ENCODE measurements at regions not wholly inside any gene's neighbourhood (a gene's known extent, or its start where the extent isn't known, plus 50 kb on each side); places are given as distances from the start of the nearest gene placed in this dataset.

DNA sequence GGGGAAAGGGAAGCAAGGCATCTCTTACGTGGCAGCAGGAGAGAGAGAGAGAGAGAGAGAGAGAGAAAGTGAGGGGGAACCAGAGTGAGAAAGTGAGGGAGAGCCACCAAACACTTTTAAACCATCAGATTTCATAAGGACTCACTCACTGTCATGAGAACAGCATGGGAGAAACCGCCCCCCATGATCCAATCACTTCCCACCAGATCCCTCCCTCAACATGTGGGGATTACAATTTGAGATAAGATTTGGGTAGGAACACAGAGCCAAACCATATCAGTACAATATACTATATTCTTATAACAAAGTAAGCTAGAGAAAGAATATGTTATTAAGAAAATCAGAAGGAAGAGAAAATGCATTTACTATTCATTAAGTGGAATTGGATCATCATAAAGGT, 53.7 kb upstream of the PLXNC1 start:
- Histone ChIP-seq H3K9ac (ENCODE audit: extremely low read depth, insufficient read length, low read length) (no peak overlapping the region), H3K4ac (ENCODE audit: low read depth, low read length) (no peak overlapping the region), H3K4me1 (ENCODE audit: insufficient read depth, low read length) (0 out of 2 replicates have a peak, but pooled peaks cover 2% of the 10 kb centered on the region), H2BK15ac (ENCODE audit: low read depth, low read length) (no peak overlapping the region), H3K4me2 (ENCODE audit: insufficient read depth, insufficient read length, low read length) (no peak overlapping the region), H4K5ac (ENCODE audit: insufficient read length, low read depth, low read length) (no peak overlapping the region), H2AFZ (ENCODE audit: low read length) (no peak overlapping the region), H3T11ph (ENCODE audit: low read length) (no peak overlapping the region), H3K27ac (ENCODE audit: insufficient read length, low read depth, low read length) (no peak overlapping the region), H3K14ac (ENCODE audit: insufficient read depth, low read length) (no peak overlapping the region), H3K23me2 (ENCODE audit: insufficient read length, low read depth, low read length, poor library complexity, severe bottlenecking) (no peaks in the 10 kb centered on the region), H3K56ac (ENCODE audit: insufficient read length, low read depth, low read length) (no peak overlapping the region), H3K79me2 (ENCODE audit: insufficient read depth, low read length) (no peaks in the 10 kb centered on the region), H3K23ac (ENCODE audit: insufficient read length, low read depth, low read length) (no peak overlapping the region), H4K20me1 (ENCODE audit: control insufficient read depth, insufficient read depth, insufficient read length) (no peaks in the 10 kb centered on the region), H3K9me3 (ENCODE audit: control insufficient read depth, low read depth, low read length) (no peaks in the 10 kb centered on the region), H2BK12ac (ENCODE audit: insufficient read length, low read depth, low read length) (no peak overlapping the region), H4K91ac (ENCODE audit: insufficient read length, low read depth, low read length) (no peak overlapping the region), H3K27me3 (ENCODE audit: insufficient read depth, low read length) (no peaks in the 10 kb centered on the region), H4K8ac (replicated peaks; ENCODE audit: insufficient read length, low read depth, low read length) (no peak overlapping the region), H3K79me1 (ENCODE audit: insufficient read depth, low read depth, low read length, poor library complexity, severe bottlenecking) (no peaks in the 10 kb centered on the region), H2BK120ac (ENCODE audit: low read depth, low read length, poor library complexity, severe bottlenecking) (no peak overlapping the region), H2BK5ac (ENCODE audit: insufficient read length, low read length) (no peak overlapping the region), H2AK5ac (ENCODE audit: insufficient read length, low read length) (no peak overlapping the region), H2BK20ac (ENCODE audit: low read depth, low read length, poor library complexity, severe bottlenecking) (no peak overlapping the region), H3K18ac (ENCODE audit: insufficient read length, low read depth, low read length) (no peak overlapping the region)
- Mint-ChIP-seq H3K36me3 (ENCODE audit: insufficient read depth in 1 of 3, low read depth in 3 of 3) (no peaks in the 10 kb centered on the region), H3K9me3 (no peaks in the 10 kb centered on the region; a peak in 1 of 5 replicates), H3K27ac (no peak overlapping the region), H3K27me3 (ENCODE audit: low read depth) (peaks cover 12% of the 10 kb centered on the region), H3K4me3 (no peak overlapping the region), H3K4me1 (0 out of 4 replicates have a peak, but pooled peaks cover 0 to 5% of the 10 kb centered on the region in 2 experiments)
- no peak for DNase-seq
- TF ChIP-seq, protein P1, sequence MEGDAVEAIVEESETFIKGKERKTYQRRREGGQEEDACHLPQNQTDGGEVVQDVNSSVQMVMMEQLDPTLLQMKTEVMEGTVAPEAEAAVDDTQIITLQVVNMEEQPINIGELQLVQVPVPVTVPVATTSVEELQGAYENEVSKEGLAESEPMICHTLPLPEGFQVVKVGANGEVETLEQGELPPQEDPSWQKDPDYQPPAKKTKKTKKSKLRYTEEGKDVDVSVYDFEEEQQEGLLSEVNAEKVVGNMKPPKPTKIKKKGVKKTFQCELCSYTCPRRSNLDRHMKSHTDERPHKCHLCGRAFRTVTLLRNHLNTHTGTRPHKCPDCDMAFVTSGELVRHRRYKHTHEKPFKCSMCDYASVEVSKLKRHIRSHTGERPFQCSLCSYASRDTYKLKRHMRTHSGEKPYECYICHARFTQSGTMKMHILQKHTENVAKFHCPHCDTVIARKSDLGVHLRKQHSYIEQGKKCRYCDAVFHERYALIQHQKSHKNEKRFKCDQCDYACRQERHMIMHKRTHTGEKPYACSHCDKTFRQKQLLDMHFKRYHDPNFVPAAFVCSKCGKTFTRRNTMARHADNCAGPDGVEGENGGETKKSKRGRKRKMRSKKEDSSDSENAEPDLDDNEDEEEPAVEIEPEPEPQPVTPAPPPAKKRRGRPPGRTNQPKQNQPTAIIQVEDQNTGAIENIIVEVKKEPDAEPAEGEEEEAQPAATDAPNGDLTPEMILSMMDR (conservative IDR thresholded peaks at IDR 0.05): no peak
- whole genome bisulfite sequencing (ENCODE audit: extremely low coverage, insufficient read length, low lambda C conversion rate): no CpG with 5 or more reads among the region's 2 CpGs

Data from H9 (cell line).